ENCODE measurements at regions not wholly inside any gene's neighbourhood (a gene's known extent, or its start where the extent isn't known, plus 50 kb on each side); places are given as distances from the start of the nearest gene placed in this dataset.

- Histone ChIP-seq H3K9ac (ENCODE audit: control insufficient read depth, extremely low read depth, insufficient read depth, low read length) (no peak overlapping the region), H2AFZ (ENCODE audit: control insufficient read depth, low read length) (no peak overlapping the region), H4K20me1 (ENCODE audit: control insufficient read depth, extremely low read depth, insufficient read depth, low read length) (no peaks in the 10 kb centered on the region), H3K4me2 (ENCODE audit: control insufficient read depth, extremely low read depth, insufficient read depth, low read depth, low read length) (no peak overlapping the region), H3K27ac (ENCODE audit: control insufficient read depth, insufficient read depth, low read length) (no peak overlapping the region), H3K36me3 (ENCODE audit: control insufficient read depth in 2 of 2, extremely low read depth in 1 of 2, insufficient read depth in 2 of 2, low read length in 2 of 2) (no peaks in the 10 kb centered on the region), H3K79me2 (ENCODE audit: control insufficient read depth, insufficient read depth, low read length) (no peaks in the 10 kb centered on the region), H3K9me1 (ENCODE audit: control insufficient read depth, extremely low read depth, insufficient read depth, low read length) (no peaks in the 10 kb centered on the region), H3K4me1 (ENCODE audit: control insufficient read depth, extremely low read depth, insufficient read depth, low read length) (no peaks in the 10 kb centered on the region), H3K27me3 (ENCODE audit: control insufficient read depth, extremely low read depth, insufficient read depth, low read length) (no peaks in the 10 kb centered on the region), H3K9me3 (ENCODE audit: control insufficient read depth, low read depth, low read length) (no peaks in the 10 kb centered on the region), H3K4me3 (ENCODE audit: control insufficient read depth in 2 of 3, extremely low read depth in 1 of 3, insufficient read depth in 2 of 3, low read depth in 1 of 3, low read length in 3 of 3) (no peak overlapping the region)
- dilution Hi-C loops (cut with MboI; ENCODE audit: extremely low pct_ligation_motif_present, low sequenced_read_pairs): no loop called here
- no peak for DNase-seq (ENCODE audit: low read depth, low spot score)
- FAIRE-seq: no peak
- TF ChIP-seq CTCF (optimal IDR thresholded peaks at IDR 0.05 in 1 of 3, IDR thresholded peaks at IDR 0.05 in 1 of 3, conservative IDR thresholded peaks at IDR 0.05 in 1 of 3; ENCODE audit: extremely low read depth in 1 of 3, insufficient read depth in 2 of 3, low read length in 3 of 3) (no peak), EZH2 (IDR thresholded peaks at IDR 0.05; ENCODE audit: low read length) (no peak)
Observed at GRCh38 chr1:14253676-14254075, 344.8 kb upstream of the KAZN start.

- TF ChIP-seq EZH2 (IDR thresholded peaks at IDR 0.05; ENCODE audit: low read length) (no peak), CTCF (optimal IDR thresholded peaks at IDR 0.05 in 1 of 3, IDR thresholded peaks at IDR 0.05 in 1 of 3, conservative IDR thresholded peaks at IDR 0.05 in 1 of 3; ENCODE audit: extremely low read depth in 1 of 3, insufficient read depth in 2 of 3, low read length in 3 of 3) (no peak)
- Histone ChIP-seq H3K36me3 (ENCODE audit: control insufficient read depth in 2 of 2, extremely low read depth in 1 of 2, insufficient read depth in 2 of 2, low read length in 2 of 2) (no peaks in the 10 kb centered on the region), H2AFZ (ENCODE audit: control insufficient read depth, low read length) (no peak overlapping the region), H3K27me3 (ENCODE audit: control insufficient read depth, extremely low read depth, insufficient read depth, low read length) (no peaks in the 10 kb centered on the region), H3K79me2 (ENCODE audit: control insufficient read depth, insufficient read depth, low read length) (no peaks in the 10 kb centered on the region), H3K4me2 (ENCODE audit: control insufficient read depth, extremely low read depth, insufficient read depth, low read depth, low read length) (no peak overlapping the region), H3K27ac (ENCODE audit: control insufficient read depth, insufficient read depth, low read length) (no peak overlapping the region), H3K9me3 (ENCODE audit: control insufficient read depth, low read depth, low read length) (no peaks in the 10 kb centered on the region), H3K4me3 (ENCODE audit: control insufficient read depth in 2 of 3, extremely low read depth in 1 of 3, insufficient read depth in 2 of 3, low read depth in 1 of 3, low read length in 3 of 3) (no peak overlapping the region), H3K9me1 (ENCODE audit: control insufficient read depth, extremely low read depth, insufficient read depth, low read length) (no peaks in the 10 kb centered on the region), H4K20me1 (ENCODE audit: control insufficient read depth, extremely low read depth, insufficient read depth, low read length) (no peaks in the 10 kb centered on the region), H3K9ac (ENCODE audit: control insufficient read depth, extremely low read depth, insufficient read depth, low read length) (no peak overlapping the region), H3K4me1 (ENCODE audit: control insufficient read depth, extremely low read depth, insufficient read depth, low read length) (no peaks in the 10 kb centered on the region)
- dilution Hi-C loops (cut with MboI; ENCODE audit: extremely low pct_ligation_motif_present, low sequenced_read_pairs): no loop called here
- DNase-seq (ENCODE audit: low read depth, low spot score) (no peak), FAIRE-seq (no peak)
Observed at GRCh38 chr1:14254251-14254650, 344.2 kb upstream of the KAZN start.
